GM12865 (cell line): ENCODE measurements at regions not wholly inside any gene's neighbourhood (a gene's known extent, or its start where the extent isn't known, plus 50 kb on each side); places are given as distances from the start of the nearest gene placed in this dataset.

Experiments used
- DNase-seq: peaks from one replicate; pipeline ENCODE4 v3.0.0; 2010; ENCODE audit warnings: low read depth
- H3K4me3 ChIP-seq: 2 replicates; pipeline ENCODE4 v1.5.1; 2011; ENCODE audit warnings: mild to moderate bottlenecking, low read depth, low read length, control low read depth
- CTCF ChIP-seq: IDR thresholded peaks from 2 replicates; pipeline ENCODE4 v1.5.1; 2011; ENCODE audit warnings: low read length, control low read depth, low read depth, inconsistent platforms; ENCODE audit not compliant: insufficient read depth; ENCODE audit errors: missing control alignments

DNA sequence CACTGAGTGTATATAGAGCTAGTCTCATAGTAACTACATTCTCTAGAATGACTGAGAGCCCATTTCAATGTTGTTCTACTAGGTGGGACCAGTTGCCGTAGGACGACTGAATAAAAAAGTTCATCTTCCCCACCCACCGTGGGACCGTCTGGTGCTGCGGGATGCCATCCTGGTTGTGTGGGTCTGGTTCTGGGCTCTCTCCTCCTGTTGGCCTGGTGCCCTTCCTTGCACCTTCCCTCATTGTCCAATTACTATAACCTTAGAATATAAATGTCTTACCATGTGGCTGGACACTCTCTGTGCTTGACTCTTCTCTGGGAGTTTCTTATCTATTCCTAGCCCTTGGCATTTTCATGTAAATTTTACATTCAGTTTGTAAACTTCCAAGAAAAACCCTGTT lies 344.4 kb downstream of the TCERG1L start:
- DNase-seq = no peak
- TF ChIP-seq CTCF = no peak
- H3K4me3 ChIP-seq = no peak overlapping the region

DNA sequence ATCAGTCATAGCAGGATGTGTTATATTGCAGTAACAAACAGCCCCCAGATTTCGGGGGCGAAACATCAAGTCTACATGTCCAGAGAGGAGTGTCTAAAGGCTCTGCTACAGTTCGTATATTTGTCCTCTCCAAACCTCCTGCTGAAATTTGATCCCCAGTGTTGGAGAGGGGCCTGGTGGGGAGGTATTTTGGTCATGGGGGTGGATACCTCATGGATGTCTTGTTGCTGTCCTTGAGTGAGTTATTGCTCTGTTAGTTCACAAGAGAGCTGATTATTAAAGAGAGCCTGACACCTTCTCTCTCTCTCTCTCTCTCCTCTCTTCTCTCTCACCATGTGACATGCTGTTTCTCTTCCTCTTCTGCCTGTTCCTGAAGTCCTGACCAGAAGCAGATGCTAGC lies 343.7 kb downstream of the TCERG1L start:
- no peak overlapping the region for H3K4me3 ChIP-seq
- DNase-seq = no peak
- TF ChIP-seq CTCF = no peak

- no peak overlapping the region for H3K4me3 ChIP-seq
- no peak for TF ChIP-seq CTCF
- no peak for DNase-seq
These were observed 343.0 kb downstream of the TCERG1L start for GRCh38 chr10:130968511-130968910.

- no peak for TF ChIP-seq CTCF
- DNase-seq = no peak
- H3K4me3 ChIP-seq = no peak overlapping the region
These were observed 342.6 kb downstream of the TCERG1L start for GRCh38 chr10:130968964-130969363.

- TF ChIP-seq CTCF = no peak
These were observed 341.8 kb downstream of the TCERG1L start for GRCh38 chr10:130969700-130970099.

DNA sequence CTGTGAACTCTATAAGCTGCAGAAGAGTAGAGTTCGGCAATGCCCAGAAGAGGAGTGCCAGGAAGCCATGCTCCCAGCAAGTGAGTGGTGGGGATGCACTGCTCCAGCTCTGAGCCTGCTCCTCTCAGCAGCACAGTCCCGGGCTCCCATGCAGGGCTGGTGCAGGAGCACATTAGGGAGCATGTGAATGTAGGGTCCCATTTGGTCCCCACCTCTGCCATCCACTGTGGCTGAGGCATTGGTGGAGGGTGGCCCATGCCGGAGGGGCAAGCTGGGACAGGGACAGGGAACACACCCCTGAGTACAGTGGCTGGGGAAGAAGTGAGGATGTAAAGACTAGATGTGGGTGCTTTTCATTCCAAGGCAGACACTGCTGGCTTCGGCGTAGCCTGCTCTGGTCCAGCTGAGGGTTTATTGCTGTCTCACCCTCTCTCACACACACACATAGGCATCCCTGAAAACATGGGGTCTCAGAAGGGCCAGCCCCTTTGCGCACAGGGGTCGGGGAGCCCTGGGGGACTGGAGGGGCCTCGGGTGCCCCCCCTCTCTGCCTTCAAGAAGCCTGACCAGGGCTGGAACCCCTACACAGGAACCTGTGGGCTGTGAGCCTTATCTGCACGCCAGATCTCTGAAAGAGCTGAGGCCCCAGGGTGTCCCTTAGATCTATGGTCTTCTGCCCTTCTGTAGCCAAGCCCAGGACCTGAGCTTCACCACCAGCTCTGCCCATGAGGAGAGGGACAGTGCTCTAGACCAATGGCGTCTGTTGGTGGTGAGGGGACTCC lies 341.0 kb downstream of the TCERG1L start:
- DNase-seq = no peak
- no peak overlapping the region for H3K4me3 ChIP-seq
- TF ChIP-seq CTCF = no peak

More at GRCh38 chr10:130969700-130970099, 341.8 kb downstream of the TCERG1L start:
- DNase-seq = no peak
- no peak overlapping the region for H3K4me3 ChIP-seq

- no peak overlapping the region for H3K4me3 ChIP-seq
- no peak for TF ChIP-seq CTCF
- no peak for DNase-seq
These were observed 340.4 kb downstream of the TCERG1L start for GRCh38 chr10:130971123-130971435.
